ENCODE measurements at regions not wholly inside any gene's neighbourhood (a gene's known extent, or its start where the extent isn't known, plus 50 kb on each side); places are given as distances from the start of the nearest gene placed in this dataset.

DNA sequence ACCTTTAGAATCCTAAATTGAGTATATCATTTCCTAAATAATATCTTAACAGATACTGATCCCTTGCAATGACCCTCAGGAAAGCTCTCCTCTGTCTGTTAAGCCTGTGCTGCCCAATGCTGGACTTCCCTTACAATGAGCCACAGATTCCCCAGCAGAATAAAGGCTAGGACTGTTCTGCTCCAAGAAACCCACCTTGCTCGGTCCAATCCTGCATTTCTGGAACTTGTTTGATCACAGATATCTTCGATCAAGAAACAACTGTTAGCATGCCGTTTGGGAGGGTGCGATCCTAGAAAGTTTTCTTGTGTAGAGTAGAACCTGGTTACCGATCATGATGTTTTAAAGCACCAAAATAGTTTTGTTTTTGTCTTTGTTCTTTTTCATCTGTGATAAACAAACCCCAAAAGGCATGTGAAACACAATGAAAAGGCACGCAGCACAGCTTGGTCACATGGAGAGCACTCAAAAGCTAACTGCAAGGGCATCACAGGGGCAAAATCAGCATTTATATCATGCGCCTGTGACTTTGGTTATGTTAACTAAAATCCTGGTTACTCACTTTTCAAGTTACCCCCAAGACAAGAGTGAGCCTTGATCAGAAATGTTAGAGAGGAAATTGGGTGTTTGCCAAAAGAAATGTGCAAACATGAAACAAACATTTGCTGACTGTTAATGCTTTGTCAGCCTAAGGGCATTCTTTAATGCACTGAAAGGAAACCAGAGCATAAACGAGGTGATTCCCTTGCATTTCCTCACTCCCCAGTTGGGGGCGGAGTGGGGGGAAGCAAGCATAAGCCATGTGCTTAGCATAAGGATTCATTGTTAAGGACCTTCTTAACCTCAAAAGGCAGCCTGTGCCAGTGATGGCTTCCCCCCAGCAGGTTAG, 61.9 kb upstream of the ADAMTS16 start:
- ChIA-PET POLR2A (no interaction called here), CTCF (no interaction called here)
- no peak for TF ChIP-seq TARDBP (IDR thresholded peaks at IDR 0.05)
- TF ChIP-seq FOXM1 (IDR thresholded peaks at IDR 0.05; ENCODE audit: borderline replicate concordance): no peak
- no peak for TF ChIP-seq HDGF (IDR thresholded peaks at IDR 0.05; ENCODE audit: borderline replicate concordance)
- TF ChIP-seq CTBP1 (IDR thresholded peaks at IDR 0.05; ENCODE audit: borderline replicate concordance): no peak
- no peak for TF ChIP-seq L3MBTL2 (conservative IDR thresholded peaks at IDR 0.05)
- TF ChIP-seq ELF4 (IDR thresholded peaks at IDR 0.05): no peak
- TF ChIP-seq ARNT (IDR thresholded peaks at IDR 0.05): no peak
- no peak for TF ChIP-seq NFRKB (IDR thresholded peaks at IDR 0.05)
- TF ChIP-seq, protein P1, sequence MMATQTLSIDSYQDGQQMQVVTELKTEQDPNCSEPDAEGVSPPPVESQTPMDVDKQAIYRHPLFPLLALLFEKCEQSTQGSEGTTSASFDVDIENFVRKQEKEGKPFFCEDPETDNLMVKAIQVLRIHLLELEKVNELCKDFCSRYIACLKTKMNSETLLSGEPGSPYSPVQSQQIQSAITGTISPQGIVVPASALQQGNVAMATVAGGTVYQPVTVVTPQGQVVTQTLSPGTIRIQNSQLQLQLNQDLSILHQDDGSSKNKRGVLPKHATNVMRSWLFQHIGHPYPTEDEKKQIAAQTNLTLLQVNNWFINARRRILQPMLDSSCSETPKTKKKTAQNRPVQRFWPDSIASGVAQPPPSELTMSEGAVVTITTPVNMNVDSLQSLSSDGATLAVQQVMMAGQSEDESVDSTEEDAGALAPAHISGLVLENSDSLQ (IDR thresholded peaks at IDR 0.05): no peak
- no peak for TF ChIP-seq SP1 (IDR thresholded peaks at IDR 0.05)
- TF ChIP-seq LEF1 (IDR thresholded peaks at IDR 0.05; ENCODE audit: borderline replicate concordance): no peak
- no peak for TF ChIP-seq BHLHE40 (IDR thresholded peaks at IDR 0.05; ENCODE audit: borderline replicate concordance)
- TF ChIP-seq FOXA1 (IDR thresholded peaks at IDR 0.05): no peak
- no peak for TF ChIP-seq SUZ12 (IDR thresholded peaks at IDR 0.05)
- TF ChIP-seq FOXK2 (IDR thresholded peaks at IDR 0.05): no peak
- TF ChIP-seq ZNF384 (IDR thresholded peaks at IDR 0.05): no peak
- no peak for DNase-seq (ENCODE audit: extremely low spot score)

DNA sequence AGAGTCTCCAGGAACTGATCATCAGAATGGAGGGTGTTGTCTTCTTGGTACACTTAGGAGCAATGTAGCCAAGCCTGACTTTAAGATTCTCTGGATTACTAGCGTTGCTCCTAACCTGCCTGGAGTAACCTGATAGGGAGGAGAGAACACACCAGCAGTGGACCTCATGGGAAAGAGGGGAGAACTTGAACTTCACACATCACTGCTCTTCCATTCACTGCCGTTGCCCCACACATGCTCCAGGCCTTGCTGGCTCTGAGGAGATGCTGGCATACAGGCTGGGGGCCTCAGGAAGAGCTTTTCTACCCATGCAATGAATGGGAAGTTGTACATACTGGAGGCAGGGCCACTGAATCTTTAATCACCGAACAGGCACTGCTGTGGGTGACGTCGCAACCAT, 60.3 kb upstream of the ADAMTS16 start:
- POLR2A ChIA-PET: no interaction called here

DNA sequence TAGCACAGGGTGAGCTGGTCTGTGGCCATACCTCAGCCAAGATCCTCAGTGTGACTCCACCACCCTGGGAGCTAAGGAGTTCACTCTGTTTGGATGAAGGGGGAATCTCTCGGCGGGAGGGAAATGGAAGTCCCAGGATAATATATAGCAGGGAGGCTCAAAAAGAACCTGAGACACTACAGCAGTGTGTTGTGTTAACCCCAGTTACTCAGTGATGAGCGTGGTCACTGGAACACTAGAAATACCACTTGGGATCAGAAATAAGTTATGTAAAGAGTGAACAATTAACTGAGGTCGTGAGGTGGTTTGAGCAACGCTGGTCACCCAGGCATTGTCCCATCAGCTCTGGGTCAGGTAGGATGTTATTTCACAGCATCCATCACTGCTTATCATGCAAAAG, 59.3 kb upstream of the ADAMTS16 start:
- ChIA-PET POLR2A (no interaction called here), CTCF (interaction anchor here (1.2 kb wide), 1 partner anchor 22 kb away, joined by 7 read pairs; no protein-coding TSS in a partner anchor)
- no peak for TF ChIP-seq NFRKB (IDR thresholded peaks at IDR 0.05)
- no peak for TF ChIP-seq L3MBTL2 (conservative IDR thresholded peaks at IDR 0.05)
- no peak for TF ChIP-seq SUZ12 (IDR thresholded peaks at IDR 0.05)

More for the DNA sequence above, 60.3 kb upstream of the ADAMTS16 start:
- no peak for DNase-seq (ENCODE audit: extremely low spot score)
- TF ChIP-seq LEF1 (IDR thresholded peaks at IDR 0.05; ENCODE audit: borderline replicate concordance): no peak
- no peak for TF ChIP-seq SP1 (IDR thresholded peaks at IDR 0.05)
- TF ChIP-seq ZNF384 (IDR thresholded peaks at IDR 0.05): no peak
- no peak for TF ChIP-seq FOXA1 (IDR thresholded peaks at IDR 0.05)
- TF ChIP-seq FOXK2 (IDR thresholded peaks at IDR 0.05): no peak
- TF ChIP-seq BHLHE40 (IDR thresholded peaks at IDR 0.05; ENCODE audit: borderline replicate concordance): no peak
- no peak for TF ChIP-seq FOXM1 (IDR thresholded peaks at IDR 0.05; ENCODE audit: borderline replicate concordance)
- no peak for TF ChIP-seq ARNT (IDR thresholded peaks at IDR 0.05)
- TF ChIP-seq CTBP1 (IDR thresholded peaks at IDR 0.05; ENCODE audit: borderline replicate concordance): no peak
- TF ChIP-seq SUZ12 (IDR thresholded peaks at IDR 0.05): no peak
- TF ChIP-seq HDGF (IDR thresholded peaks at IDR 0.05; ENCODE audit: borderline replicate concordance): no peak
- CTCF ChIA-PET: no interaction called here

DNA sequence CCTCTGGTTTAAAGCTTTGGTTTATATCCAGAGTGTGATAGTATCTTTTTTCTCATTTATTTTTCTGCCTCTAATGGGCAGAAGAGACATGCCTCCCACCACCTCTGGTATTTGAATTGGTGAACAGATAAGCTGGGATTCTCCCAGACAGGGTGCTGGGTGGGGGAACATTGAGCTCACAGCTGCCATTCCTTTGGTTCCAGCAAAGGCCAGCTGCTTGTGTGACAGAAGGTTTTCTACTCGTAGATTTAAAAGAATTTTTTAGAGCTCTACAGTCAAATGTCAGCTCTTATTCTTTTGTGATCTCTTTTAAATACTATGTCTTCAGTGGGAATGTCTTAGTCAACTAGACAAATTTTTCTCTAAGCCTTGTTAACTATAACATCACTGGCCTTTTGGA, 54.7 kb upstream of the ADAMTS16 start:
- CTCF ChIA-PET: interaction anchor here (0.6 kb wide), 1 partner anchor 255 kb away, joined by 3 read pairs; no protein-coding TSS in a partner anchor
- no peak for TF ChIP-seq ARNT (IDR thresholded peaks at IDR 0.05)
- TF ChIP-seq CTBP1 (IDR thresholded peaks at IDR 0.05; ENCODE audit: borderline replicate concordance): no peak
- no peak for TF ChIP-seq L3MBTL2 (conservative IDR thresholded peaks at IDR 0.05)
- no peak for TF ChIP-seq FOXA1 (IDR thresholded peaks at IDR 0.05)
- no peak for TF ChIP-seq ELF4 (IDR thresholded peaks at IDR 0.05)
- TF ChIP-seq HDGF (IDR thresholded peaks at IDR 0.05; ENCODE audit: borderline replicate concordance): no peak
- TF ChIP-seq NFRKB (IDR thresholded peaks at IDR 0.05): no peak
- TF ChIP-seq ZNF384 (IDR thresholded peaks at IDR 0.05): no peak
- no peak for TF ChIP-seq SP1 (IDR thresholded peaks at IDR 0.05)
- no peak for TF ChIP-seq FOXK2 (IDR thresholded peaks at IDR 0.05)
- no peak for TF ChIP-seq LEF1 (IDR thresholded peaks at IDR 0.05; ENCODE audit: borderline replicate concordance)
- TF ChIP-seq BHLHE40 (IDR thresholded peaks at IDR 0.05; ENCODE audit: borderline replicate concordance): no peak
- TF ChIP-seq FOXM1 (IDR thresholded peaks at IDR 0.05; ENCODE audit: borderline replicate concordance): no peak
- TF ChIP-seq, protein P1 (IDR thresholded peaks at IDR 0.05): no peak
- no peak for TF ChIP-seq SUZ12 (IDR thresholded peaks at IDR 0.05)
- no peak for TF ChIP-seq TARDBP (IDR thresholded peaks at IDR 0.05)
- DNase-seq (ENCODE audit: extremely low spot score): no peak
- POLR2A ChIA-PET: no interaction called here

More for the DNA sequence above, 59.3 kb upstream of the ADAMTS16 start:
- no peak for DNase-seq (ENCODE audit: extremely low spot score)

DNA sequence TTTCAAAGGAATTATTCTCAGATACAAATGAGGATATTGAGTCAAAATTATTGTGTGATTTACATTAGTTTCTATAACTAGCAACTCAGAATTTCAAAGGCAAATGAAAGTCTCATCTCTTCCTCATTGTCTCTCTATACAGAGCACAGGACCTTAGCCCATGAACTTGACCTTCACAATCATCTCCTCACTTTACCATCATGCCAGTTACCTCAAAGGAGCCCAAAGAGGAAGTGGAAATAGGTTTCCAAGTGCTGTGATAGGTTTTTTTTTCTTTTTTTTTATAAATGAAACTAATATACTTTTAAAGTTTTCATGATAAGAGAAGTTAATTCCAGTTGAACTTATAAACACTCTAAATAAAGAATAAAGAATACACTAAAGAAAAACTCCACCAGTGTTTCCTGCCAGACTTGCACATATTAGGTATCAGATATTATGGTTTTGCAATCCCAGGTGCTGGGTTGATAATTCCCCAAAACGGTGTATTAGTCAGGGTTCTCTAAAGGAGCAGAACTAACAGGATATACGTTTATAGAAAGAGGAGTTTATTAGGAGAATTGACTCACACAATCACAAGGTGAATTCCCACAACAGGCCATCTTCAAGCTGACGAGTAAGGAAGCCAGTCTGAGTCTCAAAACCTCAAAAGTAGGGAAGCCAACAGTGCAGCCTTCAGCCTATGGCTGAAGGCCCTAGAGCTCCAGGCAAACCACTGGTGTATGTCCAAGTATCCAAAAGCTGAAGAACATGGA, 50.1 kb upstream of the ADAMTS16 start:
- no peak for TF ChIP-seq FOXK2 (IDR thresholded peaks at IDR 0.05)
- ChIA-PET POLR2A (no interaction called here), CTCF (no interaction called here)
- DNase-seq (ENCODE audit: extremely low spot score): no peak

Data from HEK293T (cell line).